ENCODE measurements at regions not wholly inside any gene's neighbourhood (a gene's known extent, or its start where the extent isn't known, plus 50 kb on each side); places are given as distances from the start of the nearest gene placed in this dataset.

- TF ChIP-seq POLR2AphosphoS5 (IDR thresholded peaks at IDR 0.05; ENCODE audit: low read depth, low read length) (no peak), TAF1 (IDR thresholded peaks at IDR 0.05; ENCODE audit: borderline replicate concordance, low read depth, low read length) (no peak), POLR2A (IDR thresholded peaks at IDR 0.05; ENCODE audit: low read depth, low read length) (no peak)
Observed at GRCh38 chr3:159168788-159169187, 366.9 kb downstream of the MFSD1 start.

All from GM12892 (cell line).